ENCODE measurements at regions not wholly inside any gene's neighbourhood (a gene's known extent, or its start where the extent isn't known, plus 50 kb on each side); places are given as distances from the start of the nearest gene placed in this dataset.

DNA sequence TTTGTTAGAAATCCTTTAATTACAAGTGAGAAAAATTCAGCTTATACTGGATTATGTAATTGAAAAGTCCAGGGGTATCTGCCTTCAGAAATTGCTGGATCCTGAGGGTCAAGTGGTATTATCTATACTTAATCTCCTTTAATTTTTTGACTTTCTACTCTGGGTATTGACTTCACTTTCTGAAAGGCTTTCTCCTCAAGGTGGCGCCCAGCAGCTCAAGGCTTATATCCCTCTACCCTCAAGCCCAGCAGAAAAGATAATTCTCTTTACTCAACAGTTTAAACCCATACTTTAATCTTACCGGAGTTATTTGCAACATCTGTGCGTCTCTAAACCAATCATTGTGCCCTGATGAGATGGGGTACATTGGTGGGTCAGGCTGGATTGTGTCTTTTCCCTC is 129.5 kb downstream of the LARP7 start:
- H4K20me1 ChIP-seq (ENCODE audit: insufficient read depth), result no peaks in the 10 kb centered on the region
- TF ChIP-seq EP300 (conservative IDR thresholded peaks at IDR 0.05; ENCODE audit: poor library complexity, severe bottlenecking) (no peak), SMC3 (conservative IDR thresholded peaks at IDR 0.05; ENCODE audit: poor library complexity) (peak; percentile 52), POLR2AphosphoS5 (IDR thresholded peaks at IDR 0.05) (no peak), RAD21 (conservative IDR thresholded peaks at IDR 0.05) (peak; percentile 32), TAF1 (IDR thresholded peaks at IDR 0.05; ENCODE audit: low read depth) (no peak), EZH2 (IDR thresholded peaks at IDR 0.05; ENCODE audit: borderline replicate concordance, insufficient read depth, low read length, poor library complexity, severe bottlenecking) (no peak), CTCF (IDR thresholded peaks at IDR 0.05; ENCODE audit: poor library complexity, severe bottlenecking) (peak; percentile 40), MXI1 (conservative IDR thresholded peaks at IDR 0.05; ENCODE audit: poor library complexity, severe bottlenecking) (no peak)
- TF ChIP-seq, protein P1, sequence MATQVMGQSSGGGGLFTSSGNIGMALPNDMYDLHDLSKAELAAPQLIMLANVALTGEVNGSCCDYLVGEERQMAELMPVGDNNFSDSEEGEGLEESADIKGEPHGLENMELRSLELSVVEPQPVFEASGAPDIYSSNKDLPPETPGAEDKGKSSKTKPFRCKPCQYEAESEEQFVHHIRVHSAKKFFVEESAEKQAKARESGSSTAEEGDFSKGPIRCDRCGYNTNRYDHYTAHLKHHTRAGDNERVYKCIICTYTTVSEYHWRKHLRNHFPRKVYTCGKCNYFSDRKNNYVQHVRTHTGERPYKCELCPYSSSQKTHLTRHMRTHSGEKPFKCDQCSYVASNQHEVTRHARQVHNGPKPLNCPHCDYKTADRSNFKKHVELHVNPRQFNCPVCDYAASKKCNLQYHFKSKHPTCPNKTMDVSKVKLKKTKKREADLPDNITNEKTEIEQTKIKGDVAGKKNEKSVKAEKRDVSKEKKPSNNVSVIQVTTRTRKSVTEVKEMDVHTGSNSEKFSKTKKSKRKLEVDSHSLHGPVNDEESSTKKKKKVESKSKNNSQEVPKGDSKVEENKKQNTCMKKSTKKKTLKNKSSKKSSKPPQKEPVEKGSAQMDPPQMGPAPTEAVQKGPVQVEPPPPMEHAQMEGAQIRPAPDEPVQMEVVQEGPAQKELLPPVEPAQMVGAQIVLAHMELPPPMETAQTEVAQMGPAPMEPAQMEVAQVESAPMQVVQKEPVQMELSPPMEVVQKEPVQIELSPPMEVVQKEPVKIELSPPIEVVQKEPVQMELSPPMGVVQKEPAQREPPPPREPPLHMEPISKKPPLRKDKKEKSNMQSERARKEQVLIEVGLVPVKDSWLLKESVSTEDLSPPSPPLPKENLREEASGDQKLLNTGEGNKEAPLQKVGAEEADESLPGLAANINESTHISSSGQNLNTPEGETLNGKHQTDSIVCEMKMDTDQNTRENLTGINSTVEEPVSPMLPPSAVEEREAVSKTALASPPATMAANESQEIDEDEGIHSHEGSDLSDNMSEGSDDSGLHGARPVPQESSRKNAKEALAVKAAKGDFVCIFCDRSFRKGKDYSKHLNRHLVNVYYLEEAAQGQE (IDR thresholded peaks at IDR 0.05; ENCODE audit: borderline replicate concordance), result no peak
- H3F3A ChIP-seq (ENCODE audit: insufficient read depth, low read length, poor library complexity, severe bottlenecking), result no peaks in the 10 kb centered on the region
- no peaks in the 10 kb centered on the region for H3K36me3 ChIP-seq (ENCODE audit: insufficient read depth, low read length)
- H3K4me3 ChIP-seq (ENCODE audit: low read length), result no peak overlapping the region
- no peak overlapping the region for H2AFZ ChIP-seq (ENCODE audit: low read depth, low read length)
- no peaks in the 10 kb centered on the region for H3K9me3 ChIP-seq (ENCODE audit: low read length)
- no peak overlapping the region for H3K9ac ChIP-seq (ENCODE audit: low read length)
- no peaks in the 10 kb centered on the region for H3K79me2 ChIP-seq (replicated peaks; ENCODE audit: insufficient read depth, low read length)
- no peak overlapping the region for H3K27ac ChIP-seq (ENCODE audit: low read length)
- H3K4me2 ChIP-seq (ENCODE audit: low read length), result no peak overlapping the region
- no peaks in the 10 kb centered on the region for H3K27me3 ChIP-seq (ENCODE audit: insufficient read depth, low read depth, low read length)
- no peaks in the 10 kb centered on the region for H3K9me2 ChIP-seq (ENCODE audit: insufficient read depth, low read length)

DNA sequence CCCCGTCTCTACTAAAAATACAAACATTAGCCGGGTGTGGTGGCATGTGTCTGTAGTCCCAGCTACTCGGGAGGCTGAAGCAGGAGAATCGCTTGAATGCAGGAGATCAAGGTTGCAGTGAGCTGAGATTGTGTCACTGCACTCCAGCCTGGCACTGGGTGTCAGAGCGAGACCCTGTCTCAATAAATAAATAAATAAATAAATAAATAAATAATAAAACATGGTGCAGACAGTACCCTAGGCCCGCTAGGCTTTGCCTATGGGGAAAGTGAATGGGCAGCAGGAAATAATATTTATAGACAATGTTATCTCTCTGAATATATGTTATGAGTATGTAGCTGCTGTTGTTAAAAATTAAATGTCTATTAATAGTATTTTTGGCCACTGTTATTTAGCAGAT is 130.4 kb downstream of the LARP7 start:
- TF ChIP-seq RAD21 (conservative IDR thresholded peaks at IDR 0.05), result no peak
- TF ChIP-seq SMC3 (conservative IDR thresholded peaks at IDR 0.05; ENCODE audit: poor library complexity), result no peak
- TF ChIP-seq CTCF (IDR thresholded peaks at IDR 0.05; ENCODE audit: poor library complexity, severe bottlenecking), result no peak
- TF ChIP-seq MXI1 (conservative IDR thresholded peaks at IDR 0.05; ENCODE audit: poor library complexity, severe bottlenecking), result no peak
- TF ChIP-seq EZH2 (IDR thresholded peaks at IDR 0.05; ENCODE audit: borderline replicate concordance, insufficient read depth, low read length, poor library complexity, severe bottlenecking), result no peak
- TF ChIP-seq EP300 (conservative IDR thresholded peaks at IDR 0.05; ENCODE audit: poor library complexity, severe bottlenecking), result no peak
- no peak for TF ChIP-seq POLR2AphosphoS5 (IDR thresholded peaks at IDR 0.05)
- TF ChIP-seq, protein P1 (IDR thresholded peaks at IDR 0.05; ENCODE audit: borderline replicate concordance), result no peak
- TF ChIP-seq TAF1 (IDR thresholded peaks at IDR 0.05; ENCODE audit: low read depth), result no peak
- Histone ChIP-seq H3K27ac (ENCODE audit: low read length) (no peak overlapping the region), H3K9me2 (ENCODE audit: insufficient read depth, low read length) (no peaks in the 10 kb centered on the region)

More for the DNA sequence above, 130.4 kb downstream of the LARP7 start:
- H3K9me3 ChIP-seq (ENCODE audit: low read length), result no peaks in the 10 kb centered on the region
- H2AFZ ChIP-seq (ENCODE audit: low read depth, low read length), result no peak overlapping the region
- H3K27me3 ChIP-seq (ENCODE audit: insufficient read depth, low read depth, low read length), result no peaks in the 10 kb centered on the region
- H3K4me3 ChIP-seq (ENCODE audit: low read length), result no peak overlapping the region
- H3K4me2 ChIP-seq (ENCODE audit: low read length), result no peak overlapping the region
- H3F3A ChIP-seq (ENCODE audit: insufficient read depth, low read length, poor library complexity, severe bottlenecking), result no peaks in the 10 kb centered on the region
- H3K36me3 ChIP-seq (ENCODE audit: insufficient read depth, low read length), result no peaks in the 10 kb centered on the region
- H4K20me1 ChIP-seq (ENCODE audit: insufficient read depth), result no peaks in the 10 kb centered on the region
- no peak overlapping the region for H3K9ac ChIP-seq (ENCODE audit: low read length)
- H3K79me2 ChIP-seq (replicated peaks; ENCODE audit: insufficient read depth, low read length), result no peaks in the 10 kb centered on the region

Measured in neural cell (in vitro differentiated cells).